Osteocyte (in vitro differentiated cells): ENCODE measurements at regions not wholly inside any gene's neighbourhood (a gene's known extent, or its start where the extent isn't known, plus 50 kb on each side); places are given as distances from the start of the nearest gene placed in this dataset.

Source experiments
- DNase-seq: peaks from one replicate; pipeline ENCODE4 v3.0.0; 2021; ENCODE audit warnings: mixed read lengths; ENCODE audit not compliant: unreplicated experiment; ENCODE audit errors: extremely low spot score
- H3K27ac Mint-ChIP-seq: one replicate; pipeline ENCODE4 v1.8.0; 2021; ENCODE audit warnings: mild to moderate bottlenecking, mixed read lengths; ENCODE audit not compliant: unreplicated experiment
- H3K27me3 Mint-ChIP-seq: one replicate; pipeline ENCODE4 v1.8.0; 2021; ENCODE audit warnings: mixed read lengths; ENCODE audit not compliant: unreplicated experiment
- H3K36me3 Mint-ChIP-seq: one replicate; pipeline ENCODE4 v1.8.0; 2021; ENCODE audit warnings: mixed read lengths; ENCODE audit not compliant: unreplicated experiment
- H3K4me1 Mint-ChIP-seq: one replicate; pipeline ENCODE4 v1.8.0; 2021; ENCODE audit warnings: mixed read lengths; ENCODE audit not compliant: unreplicated experiment
- H3K4me3 Mint-ChIP-seq: one replicate; pipeline ENCODE4 v1.8.0; 2021; ENCODE audit warnings: mild to moderate bottlenecking, moderate library complexity, mixed read lengths; ENCODE audit not compliant: unreplicated experiment
- H3K9me3 Mint-ChIP-seq: one replicate; pipeline ENCODE4 v1.8.0; 2021; ENCODE audit warnings: mixed read lengths; ENCODE audit not compliant: unreplicated experiment
- TF ChIP-seq, protein P1 (sequence below): fragments of 200-600 bp; sonication (generic); IDR thresholded peaks from 2 replicates; pipeline ENCODE4 v1.5.0; 2021; ENCODE audit warnings: antibody characterized with exemption, mild to moderate bottlenecking, moderate library complexity

DNA sequence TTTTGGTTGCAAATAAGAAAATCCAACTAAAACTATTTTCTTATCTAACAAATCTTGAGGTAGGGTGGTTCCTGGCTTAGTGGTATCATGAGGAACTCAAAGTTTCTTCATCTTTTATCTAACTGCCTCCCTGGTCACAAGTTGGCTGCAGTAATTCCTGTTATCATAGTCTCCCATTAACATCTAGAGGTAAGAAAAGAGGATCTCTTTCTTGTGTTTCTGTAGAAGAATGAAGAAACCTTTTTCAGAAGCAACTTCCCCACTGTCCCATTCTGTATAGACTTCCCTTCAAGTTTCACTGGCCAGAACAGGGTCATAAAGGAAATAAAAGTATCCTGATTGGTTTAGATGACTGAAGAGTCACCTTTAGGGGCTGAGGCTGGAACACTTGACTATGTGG lies 81.8 kb upstream of the ELL2 start:
- Mint-ChIP-seq H3K36me3 (no peaks in the 10 kb centered on the region), H3K4me1 (peaks cover 3% of the 10 kb centered on the region), H3K9me3 (peaks cover 12% of the 10 kb centered on the region), H3K27me3 (no peaks in the 10 kb centered on the region), H3K4me3 (no peak overlapping the region), H3K27ac (no peak overlapping the region)
- no peak for DNase-seq
- TF ChIP-seq, protein P1, sequence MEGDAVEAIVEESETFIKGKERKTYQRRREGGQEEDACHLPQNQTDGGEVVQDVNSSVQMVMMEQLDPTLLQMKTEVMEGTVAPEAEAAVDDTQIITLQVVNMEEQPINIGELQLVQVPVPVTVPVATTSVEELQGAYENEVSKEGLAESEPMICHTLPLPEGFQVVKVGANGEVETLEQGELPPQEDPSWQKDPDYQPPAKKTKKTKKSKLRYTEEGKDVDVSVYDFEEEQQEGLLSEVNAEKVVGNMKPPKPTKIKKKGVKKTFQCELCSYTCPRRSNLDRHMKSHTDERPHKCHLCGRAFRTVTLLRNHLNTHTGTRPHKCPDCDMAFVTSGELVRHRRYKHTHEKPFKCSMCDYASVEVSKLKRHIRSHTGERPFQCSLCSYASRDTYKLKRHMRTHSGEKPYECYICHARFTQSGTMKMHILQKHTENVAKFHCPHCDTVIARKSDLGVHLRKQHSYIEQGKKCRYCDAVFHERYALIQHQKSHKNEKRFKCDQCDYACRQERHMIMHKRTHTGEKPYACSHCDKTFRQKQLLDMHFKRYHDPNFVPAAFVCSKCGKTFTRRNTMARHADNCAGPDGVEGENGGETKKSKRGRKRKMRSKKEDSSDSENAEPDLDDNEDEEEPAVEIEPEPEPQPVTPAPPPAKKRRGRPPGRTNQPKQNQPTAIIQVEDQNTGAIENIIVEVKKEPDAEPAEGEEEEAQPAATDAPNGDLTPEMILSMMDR = no peak

DNA sequence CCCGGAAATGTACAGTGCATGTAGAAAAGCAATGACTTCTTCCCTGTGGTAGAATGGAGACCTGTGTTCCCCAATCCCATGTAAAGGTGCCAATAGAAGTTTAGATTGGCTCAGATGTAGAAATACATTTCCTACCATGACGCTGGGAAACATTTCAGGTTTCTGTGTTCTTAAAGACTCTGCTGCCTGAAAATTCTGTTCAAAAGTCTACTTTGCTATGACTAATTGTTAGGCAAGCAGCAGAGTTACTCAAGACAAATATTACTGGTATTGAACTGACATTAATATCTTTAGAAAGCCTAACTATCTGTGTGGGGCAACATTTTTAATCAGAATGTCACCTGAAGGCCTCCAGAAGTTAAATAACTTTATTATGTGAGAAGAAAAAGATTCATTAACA lies 75.5 kb upstream of the ELL2 start:
- no peak overlapping the region for H3K4me3 Mint-ChIP-seq
- TF ChIP-seq, protein P1 = no peak
- H3K36me3 Mint-ChIP-seq = peaks cover 3% of the 10 kb centered on the region
- no peak for DNase-seq
- no peaks in the 10 kb centered on the region for H3K4me1 Mint-ChIP-seq
- no peak overlapping the region for H3K27ac Mint-ChIP-seq
- H3K9me3 Mint-ChIP-seq = peaks cover 27% of the 10 kb centered on the region
- H3K27me3 Mint-ChIP-seq = no peaks in the 10 kb centered on the region

DNA sequence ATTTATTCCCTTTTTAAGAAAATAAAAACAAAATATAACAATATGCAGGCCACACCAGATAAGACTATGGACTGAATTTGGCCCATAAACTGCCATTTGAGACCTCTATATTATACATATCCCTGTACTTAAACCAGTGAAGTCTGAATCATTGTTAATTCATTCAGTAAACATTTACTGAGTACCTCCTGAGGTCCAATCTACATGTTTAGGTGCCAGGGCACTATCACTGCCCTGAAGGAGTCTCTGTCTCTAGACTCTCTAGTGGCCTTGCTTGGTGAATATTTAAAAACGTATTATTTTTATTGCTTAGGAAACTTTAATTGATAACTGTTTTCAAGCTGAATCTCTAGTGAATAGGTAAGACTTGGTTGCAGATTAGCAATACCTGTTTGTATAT lies 74.7 kb upstream of the ELL2 start:
- H3K4me3 Mint-ChIP-seq = no peak overlapping the region
- no peaks in the 10 kb centered on the region for H3K4me1 Mint-ChIP-seq
- H3K9me3 Mint-ChIP-seq = peaks cover 29% of the 10 kb centered on the region
- H3K36me3 Mint-ChIP-seq = peaks cover 3% of the 10 kb centered on the region
- no peaks in the 10 kb centered on the region for H3K27me3 Mint-ChIP-seq
- DNase-seq = no peak
- H3K27ac Mint-ChIP-seq = no peak overlapping the region
- TF ChIP-seq, protein P1 = no peak

DNA sequence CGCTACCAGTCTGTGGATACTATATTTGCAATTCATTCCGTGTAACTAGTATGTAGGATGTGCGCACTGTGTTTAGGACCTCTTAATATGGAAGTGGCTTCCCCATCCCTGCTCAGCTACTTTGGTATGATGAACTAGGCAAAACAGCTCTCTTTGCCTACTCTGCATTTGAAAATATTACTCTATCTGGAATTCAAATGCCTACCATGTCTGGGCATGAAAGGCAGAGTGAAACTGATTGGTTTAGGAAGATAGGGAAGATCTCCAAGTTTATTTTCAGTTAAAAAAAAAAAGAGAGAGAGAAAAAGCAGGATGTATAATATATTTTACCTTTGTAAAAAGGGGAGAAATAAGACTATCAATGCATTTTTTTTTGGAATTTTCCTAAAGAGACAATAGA lies 74.1 kb upstream of the ELL2 start:
- peaks cover 27% of the 10 kb centered on the region for H3K9me3 Mint-ChIP-seq
- H3K4me3 Mint-ChIP-seq = no peak overlapping the region
- H3K27me3 Mint-ChIP-seq = no peaks in the 10 kb centered on the region
- no peaks in the 10 kb centered on the region for H3K4me1 Mint-ChIP-seq
- DNase-seq = no peak
- H3K27ac Mint-ChIP-seq = no peak overlapping the region
- TF ChIP-seq, protein P1 = no peak
- H3K36me3 Mint-ChIP-seq = peaks cover 3% of the 10 kb centered on the region

DNA sequence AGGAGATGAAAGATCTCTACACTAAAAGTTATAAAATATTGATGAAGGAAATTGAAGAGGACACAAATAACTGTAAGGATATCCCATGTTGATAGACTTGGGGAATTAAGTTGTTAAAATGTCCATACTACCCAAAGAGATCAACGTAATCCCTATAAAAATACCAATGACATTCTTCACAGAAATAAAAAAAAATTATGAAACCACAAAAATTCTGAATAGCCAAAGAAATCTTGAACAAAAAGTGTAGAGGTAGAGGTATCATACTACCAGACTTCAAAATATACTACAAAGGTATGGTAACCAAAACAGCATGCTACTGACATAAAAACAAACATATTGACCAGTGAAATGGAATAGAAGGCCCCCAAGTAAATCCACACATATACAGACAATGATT lies 71.5 kb upstream of the ELL2 start:
- Mint-ChIP-seq H3K4me1 (no peaks in the 10 kb centered on the region), H3K27me3 (no peaks in the 10 kb centered on the region), H3K36me3 (peaks cover 3% of the 10 kb centered on the region), H3K4me3 (no peak overlapping the region), H3K27ac (no peak overlapping the region), H3K9me3 (peaks cover 17% of the 10 kb centered on the region)
- DNase-seq = no peak
- TF ChIP-seq, protein P1 = no peak
